Neuron (in vitro differentiated cells): ENCODE measurements at regions not wholly inside any gene's neighbourhood (a gene's known extent, or its start where the extent isn't known, plus 50 kb on each side); places are given as distances from the start of the nearest gene placed in this dataset.

Experiments used
- H2AFZ ChIP-seq: one replicate; pipeline ENCODE4 v1.6.1; 2013; ENCODE audit warnings: low read depth, mild to moderate bottlenecking, inconsistent platforms, low read length, moderate library complexity
- H3K27me3 ChIP-seq: one replicate; pipeline ENCODE4 v1.6.1; 2013; ENCODE audit warnings: low read length; ENCODE audit not compliant: insufficient read depth
- H3K36me3 ChIP-seq: one replicate; pipeline ENCODE4 v1.6.1; 2013; ENCODE audit warnings: low read length; ENCODE audit not compliant: insufficient read depth
- H3K4me1 ChIP-seq: one replicate; pipeline ENCODE4 v1.6.1; 2013; ENCODE audit warnings: low read length; ENCODE audit not compliant: insufficient read depth
- H3K4me3 ChIP-seq: 2 replicates; pipeline ENCODE4 v1.5.1; 2013; ENCODE audit warnings: mild to moderate bottlenecking, low read length, moderate library complexity
- H3K9me3 ChIP-seq: one replicate; pipeline ENCODE4 v1.6.1; 2013; ENCODE audit warnings: low read length

- Histone ChIP-seq H3K9me3 (no peaks in the 10 kb centered on the region), H3K4me3 (no peak overlapping the region), H2AFZ (no peak overlapping the region), H3K27me3 (no peaks in the 10 kb centered on the region), H3K4me1 (no peaks in the 10 kb centered on the region), H3K36me3 (no peaks in the 10 kb centered on the region)
Measured at GRCh38 chr13:76379341-76380105, 506.7 kb downstream of the KCTD12 start.

- no peak overlapping the region for H2AFZ ChIP-seq
- no peaks in the 10 kb centered on the region for H3K27me3 ChIP-seq
- no peak overlapping the region for H3K4me3 ChIP-seq
- no peaks in the 10 kb centered on the region for H3K4me1 ChIP-seq
- H3K36me3 ChIP-seq: no peaks in the 10 kb centered on the region
- H3K9me3 ChIP-seq: no peaks in the 10 kb centered on the region
Measured at GRCh38 chr13:76378767-76379166, 507.4 kb downstream of the KCTD12 start.

- H3K9me3 ChIP-seq: no peaks in the 10 kb centered on the region
- H2AFZ ChIP-seq: no peak overlapping the region
- no peaks in the 10 kb centered on the region for H3K27me3 ChIP-seq
- no peak overlapping the region for H3K4me3 ChIP-seq
- H3K4me1 ChIP-seq: no peaks in the 10 kb centered on the region
- no peaks in the 10 kb centered on the region for H3K36me3 ChIP-seq
Measured at GRCh38 chr13:76363682-76364289, 522.4 kb downstream of the KCTD12 start.

- Histone ChIP-seq H3K27me3 (no peaks in the 10 kb centered on the region), H2AFZ (no peak overlapping the region), H3K4me3 (no peak overlapping the region), H3K4me1 (no peaks in the 10 kb centered on the region), H3K36me3 (no peaks in the 10 kb centered on the region), H3K9me3 (no peaks in the 10 kb centered on the region)
Measured at GRCh38 chr13:76361868-76362267, 524.3 kb downstream of the KCTD12 start.

- no peaks in the 10 kb centered on the region for H3K36me3 ChIP-seq
- no peak overlapping the region for H3K4me3 ChIP-seq
- H2AFZ ChIP-seq: no peak overlapping the region
- no peaks in the 10 kb centered on the region for H3K4me1 ChIP-seq
- H3K9me3 ChIP-seq: no peaks in the 10 kb centered on the region
- H3K27me3 ChIP-seq: no peaks in the 10 kb centered on the region
Measured at GRCh38 chr13:76351541-76352229, 534.5 kb downstream of the KCTD12 start.

GRCh38 chr13:76350399-76350798 lies 535.8 kb downstream of the KCTD12 start:
- no peaks in the 10 kb centered on the region for H3K36me3 ChIP-seq
- H3K27me3 ChIP-seq: no peaks in the 10 kb centered on the region
- H2AFZ ChIP-seq: no peak overlapping the region
- no peaks in the 10 kb centered on the region for H3K9me3 ChIP-seq
- H3K4me3 ChIP-seq: no peak overlapping the region
- H3K4me1 ChIP-seq: no peaks in the 10 kb centered on the region

- Histone ChIP-seq H2AFZ (no peak overlapping the region), H3K36me3 (no peaks in the 10 kb centered on the region), H3K27me3 (no peaks in the 10 kb centered on the region), H3K9me3 (no peaks in the 10 kb centered on the region), H3K4me1 (no peaks in the 10 kb centered on the region), H3K4me3 (no peak overlapping the region)
Measured at GRCh38 chr13:76349700-76350099, 536.5 kb downstream of the KCTD12 start.

GRCh38 chr13:76339649-76340048 lies 546.6 kb downstream of the KCTD12 start:
- no peaks in the 10 kb centered on the region for H3K36me3 ChIP-seq

GRCh38 chr13:76338003-76338402 lies 548.2 kb downstream of the KCTD12 start:
- Histone ChIP-seq H2AFZ (no peak overlapping the region), H3K4me3 (no peak overlapping the region), H3K9me3 (no peaks in the 10 kb centered on the region), H3K4me1 (no peaks in the 10 kb centered on the region), H3K27me3 (no peaks in the 10 kb centered on the region), H3K36me3 (no peaks in the 10 kb centered on the region)

More at GRCh38 chr13:76339649-76340048, 546.6 kb downstream of the KCTD12 start:
- H2AFZ ChIP-seq: no peak overlapping the region
- H3K9me3 ChIP-seq: no peaks in the 10 kb centered on the region
- no peak overlapping the region for H3K4me3 ChIP-seq
- no peaks in the 10 kb centered on the region for H3K4me1 ChIP-seq
- H3K27me3 ChIP-seq: no peaks in the 10 kb centered on the region

- no peaks in the 10 kb centered on the region for H3K4me1 ChIP-seq
- no peaks in the 10 kb centered on the region for H3K9me3 ChIP-seq
- H3K36me3 ChIP-seq: no peaks in the 10 kb centered on the region
- no peak overlapping the region for H2AFZ ChIP-seq
- H3K27me3 ChIP-seq: no peaks in the 10 kb centered on the region
- no peak overlapping the region for H3K4me3 ChIP-seq
Measured at GRCh38 chr13:76336889-76337844, 549.0 kb downstream of the KCTD12 start.

- no peaks in the 10 kb centered on the region for H3K27me3 ChIP-seq
Measured at GRCh38 chr13:76335463-76335862, 550.7 kb downstream of the KCTD12 start.

GRCh38 chr13:76331943-76332712 lies 554.1 kb downstream of the KCTD12 start:
- Histone ChIP-seq H3K4me1 (no peaks in the 10 kb centered on the region), H3K9me3 (no peaks in the 10 kb centered on the region), H3K4me3 (no peak overlapping the region), H3K36me3 (no peaks in the 10 kb centered on the region), H3K27me3 (no peaks in the 10 kb centered on the region), H2AFZ (no peak overlapping the region)

More at GRCh38 chr13:76335463-76335862, 550.7 kb downstream of the KCTD12 start:
- Histone ChIP-seq H2AFZ (no peak overlapping the region), H3K4me1 (no peaks in the 10 kb centered on the region), H3K9me3 (no peaks in the 10 kb centered on the region), H3K4me3 (no peak overlapping the region), H3K36me3 (no peaks in the 10 kb centered on the region)
